ENCODE measurements at regions not wholly inside any gene's neighbourhood (a gene's known extent, or its start where the extent isn't known, plus 50 kb on each side); places are given as distances from the start of the nearest gene placed in this dataset.

DNA sequence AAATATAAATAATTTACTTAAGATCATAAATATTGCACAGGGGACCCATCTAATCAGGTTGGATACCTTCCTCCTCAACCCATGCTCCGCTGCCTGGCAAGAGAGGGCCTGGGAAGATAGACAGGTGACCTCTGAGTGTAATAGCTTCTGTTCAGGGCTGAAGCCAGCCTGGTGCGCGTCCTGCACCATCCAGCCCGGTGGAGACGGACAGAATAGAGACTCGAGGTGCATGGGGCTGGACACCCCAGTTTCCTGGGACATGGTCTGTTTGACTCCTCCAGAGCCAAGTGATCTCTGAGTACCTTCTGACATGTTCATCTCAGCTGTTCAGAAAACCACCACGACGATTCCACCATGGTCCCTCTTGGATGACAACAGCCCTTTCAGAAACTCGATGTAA, 209.3 kb upstream of the MYT1L start:
- TF ChIP-seq MYC (IDR thresholded peaks at IDR 0.05; ENCODE audit: insufficient read depth, insufficient read length, insufficient replicate concordance, low read length, severe bottlenecking) (no peak), CHD2 (IDR thresholded peaks at IDR 0.05; ENCODE audit: borderline replicate concordance, low read depth, low read length) (no peak), RAD21 (IDR thresholded peaks at IDR 0.05; ENCODE audit: insufficient read depth, low read depth, low read length) (no peak), JUND (IDR thresholded peaks at IDR 0.05; ENCODE audit: low read depth, low read length) (no peak), CBX3 (IDR thresholded peaks at IDR 0.05; ENCODE audit: borderline replicate concordance, low read depth) (no peak)
- TF ChIP-seq, protein P1, sequence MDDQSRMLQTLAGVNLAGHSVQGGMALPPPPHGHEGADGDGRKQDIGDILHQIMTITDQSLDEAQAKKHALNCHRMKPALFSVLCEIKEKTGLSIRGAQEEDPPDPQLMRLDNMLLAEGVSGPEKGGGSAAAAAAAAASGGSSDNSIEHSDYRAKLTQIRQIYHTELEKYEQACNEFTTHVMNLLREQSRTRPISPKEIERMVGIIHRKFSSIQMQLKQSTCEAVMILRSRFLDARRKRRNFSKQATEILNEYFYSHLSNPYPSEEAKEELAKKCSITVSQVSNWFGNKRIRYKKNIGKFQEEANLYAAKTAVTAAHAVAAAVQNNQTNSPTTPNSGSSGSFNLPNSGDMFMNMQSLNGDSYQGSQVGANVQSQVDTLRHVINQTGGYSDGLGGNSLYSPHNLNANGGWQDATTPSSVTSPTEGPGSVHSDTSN (IDR thresholded peaks at IDR 0.05; ENCODE audit: insufficient replicate concordance, low read depth, low read length) = no peak
- TF ChIP-seq, protein P2, sequence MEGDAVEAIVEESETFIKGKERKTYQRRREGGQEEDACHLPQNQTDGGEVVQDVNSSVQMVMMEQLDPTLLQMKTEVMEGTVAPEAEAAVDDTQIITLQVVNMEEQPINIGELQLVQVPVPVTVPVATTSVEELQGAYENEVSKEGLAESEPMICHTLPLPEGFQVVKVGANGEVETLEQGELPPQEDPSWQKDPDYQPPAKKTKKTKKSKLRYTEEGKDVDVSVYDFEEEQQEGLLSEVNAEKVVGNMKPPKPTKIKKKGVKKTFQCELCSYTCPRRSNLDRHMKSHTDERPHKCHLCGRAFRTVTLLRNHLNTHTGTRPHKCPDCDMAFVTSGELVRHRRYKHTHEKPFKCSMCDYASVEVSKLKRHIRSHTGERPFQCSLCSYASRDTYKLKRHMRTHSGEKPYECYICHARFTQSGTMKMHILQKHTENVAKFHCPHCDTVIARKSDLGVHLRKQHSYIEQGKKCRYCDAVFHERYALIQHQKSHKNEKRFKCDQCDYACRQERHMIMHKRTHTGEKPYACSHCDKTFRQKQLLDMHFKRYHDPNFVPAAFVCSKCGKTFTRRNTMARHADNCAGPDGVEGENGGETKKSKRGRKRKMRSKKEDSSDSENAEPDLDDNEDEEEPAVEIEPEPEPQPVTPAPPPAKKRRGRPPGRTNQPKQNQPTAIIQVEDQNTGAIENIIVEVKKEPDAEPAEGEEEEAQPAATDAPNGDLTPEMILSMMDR (IDR thresholded peaks at IDR 0.05 in 2 of 3, conservative IDR thresholded peaks at IDR 0.05 in 1 of 3; ENCODE audit: control insufficient read depth in 2 of 3, extremely low read depth in 1 of 3, insufficient read depth in 1 of 3, low read depth in 3 of 3, low read length in 3 of 3) = no peak
- TF ChIP-seq, protein P3, sequence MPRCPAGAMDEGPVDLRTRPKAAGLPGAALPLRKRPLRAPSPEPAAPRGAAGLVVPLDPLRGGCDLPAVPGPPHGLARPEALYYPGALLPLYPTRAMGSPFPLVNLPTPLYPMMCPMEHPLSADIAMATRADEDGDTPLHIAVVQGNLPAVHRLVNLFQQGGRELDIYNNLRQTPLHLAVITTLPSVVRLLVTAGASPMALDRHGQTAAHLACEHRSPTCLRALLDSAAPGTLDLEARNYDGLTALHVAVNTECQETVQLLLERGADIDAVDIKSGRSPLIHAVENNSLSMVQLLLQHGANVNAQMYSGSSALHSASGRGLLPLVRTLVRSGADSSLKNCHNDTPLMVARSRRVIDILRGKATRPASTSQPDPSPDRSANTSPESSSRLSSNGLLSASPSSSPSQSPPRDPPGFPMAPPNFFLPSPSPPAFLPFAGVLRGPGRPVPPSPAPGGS (IDR thresholded peaks at IDR 0.05; ENCODE audit: borderline replicate concordance, insufficient read depth, low read depth, low read length, poor library complexity, severe bottlenecking) = no peak
- TF ChIP-seq, protein P4, sequence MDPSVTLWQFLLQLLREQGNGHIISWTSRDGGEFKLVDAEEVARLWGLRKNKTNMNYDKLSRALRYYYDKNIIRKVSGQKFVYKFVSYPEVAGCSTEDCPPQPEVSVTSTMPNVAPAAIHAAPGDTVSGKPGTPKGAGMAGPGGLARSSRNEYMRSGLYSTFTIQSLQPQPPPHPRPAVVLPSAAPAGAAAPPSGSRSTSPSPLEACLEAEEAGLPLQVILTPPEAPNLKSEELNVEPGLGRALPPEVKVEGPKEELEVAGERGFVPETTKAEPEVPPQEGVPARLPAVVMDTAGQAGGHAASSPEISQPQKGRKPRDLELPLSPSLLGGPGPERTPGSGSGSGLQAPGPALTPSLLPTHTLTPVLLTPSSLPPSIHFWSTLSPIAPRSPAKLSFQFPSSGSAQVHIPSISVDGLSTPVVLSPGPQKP (IDR thresholded peaks at IDR 0.05; ENCODE audit: low read depth, low read length) = no peak
- TF ChIP-seq, protein P5, sequence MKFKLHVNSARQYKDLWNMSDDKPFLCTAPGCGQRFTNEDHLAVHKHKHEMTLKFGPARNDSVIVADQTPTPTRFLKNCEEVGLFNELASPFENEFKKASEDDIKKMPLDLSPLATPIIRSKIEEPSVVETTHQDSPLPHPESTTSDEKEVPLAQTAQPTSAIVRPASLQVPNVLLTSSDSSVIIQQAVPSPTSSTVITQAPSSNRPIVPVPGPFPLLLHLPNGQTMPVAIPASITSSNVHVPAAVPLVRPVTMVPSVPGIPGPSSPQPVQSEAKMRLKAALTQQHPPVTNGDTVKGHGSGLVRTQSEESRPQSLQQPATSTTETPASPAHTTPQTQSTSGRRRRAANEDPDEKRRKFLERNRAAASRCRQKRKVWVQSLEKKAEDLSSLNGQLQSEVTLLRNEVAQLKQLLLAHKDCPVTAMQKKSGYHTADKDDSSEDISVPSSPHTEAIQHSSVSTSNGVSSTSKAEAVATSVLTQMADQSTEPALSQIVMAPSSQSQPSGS (IDR thresholded peaks at IDR 0.05; ENCODE audit: low read length) = no peak
- TF ChIP-seq, protein P6, sequence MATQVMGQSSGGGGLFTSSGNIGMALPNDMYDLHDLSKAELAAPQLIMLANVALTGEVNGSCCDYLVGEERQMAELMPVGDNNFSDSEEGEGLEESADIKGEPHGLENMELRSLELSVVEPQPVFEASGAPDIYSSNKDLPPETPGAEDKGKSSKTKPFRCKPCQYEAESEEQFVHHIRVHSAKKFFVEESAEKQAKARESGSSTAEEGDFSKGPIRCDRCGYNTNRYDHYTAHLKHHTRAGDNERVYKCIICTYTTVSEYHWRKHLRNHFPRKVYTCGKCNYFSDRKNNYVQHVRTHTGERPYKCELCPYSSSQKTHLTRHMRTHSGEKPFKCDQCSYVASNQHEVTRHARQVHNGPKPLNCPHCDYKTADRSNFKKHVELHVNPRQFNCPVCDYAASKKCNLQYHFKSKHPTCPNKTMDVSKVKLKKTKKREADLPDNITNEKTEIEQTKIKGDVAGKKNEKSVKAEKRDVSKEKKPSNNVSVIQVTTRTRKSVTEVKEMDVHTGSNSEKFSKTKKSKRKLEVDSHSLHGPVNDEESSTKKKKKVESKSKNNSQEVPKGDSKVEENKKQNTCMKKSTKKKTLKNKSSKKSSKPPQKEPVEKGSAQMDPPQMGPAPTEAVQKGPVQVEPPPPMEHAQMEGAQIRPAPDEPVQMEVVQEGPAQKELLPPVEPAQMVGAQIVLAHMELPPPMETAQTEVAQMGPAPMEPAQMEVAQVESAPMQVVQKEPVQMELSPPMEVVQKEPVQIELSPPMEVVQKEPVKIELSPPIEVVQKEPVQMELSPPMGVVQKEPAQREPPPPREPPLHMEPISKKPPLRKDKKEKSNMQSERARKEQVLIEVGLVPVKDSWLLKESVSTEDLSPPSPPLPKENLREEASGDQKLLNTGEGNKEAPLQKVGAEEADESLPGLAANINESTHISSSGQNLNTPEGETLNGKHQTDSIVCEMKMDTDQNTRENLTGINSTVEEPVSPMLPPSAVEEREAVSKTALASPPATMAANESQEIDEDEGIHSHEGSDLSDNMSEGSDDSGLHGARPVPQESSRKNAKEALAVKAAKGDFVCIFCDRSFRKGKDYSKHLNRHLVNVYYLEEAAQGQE (IDR thresholded peaks at IDR 0.05; ENCODE audit: low read depth, low read length) = no peak
- TF ChIP-seq, protein P7, sequence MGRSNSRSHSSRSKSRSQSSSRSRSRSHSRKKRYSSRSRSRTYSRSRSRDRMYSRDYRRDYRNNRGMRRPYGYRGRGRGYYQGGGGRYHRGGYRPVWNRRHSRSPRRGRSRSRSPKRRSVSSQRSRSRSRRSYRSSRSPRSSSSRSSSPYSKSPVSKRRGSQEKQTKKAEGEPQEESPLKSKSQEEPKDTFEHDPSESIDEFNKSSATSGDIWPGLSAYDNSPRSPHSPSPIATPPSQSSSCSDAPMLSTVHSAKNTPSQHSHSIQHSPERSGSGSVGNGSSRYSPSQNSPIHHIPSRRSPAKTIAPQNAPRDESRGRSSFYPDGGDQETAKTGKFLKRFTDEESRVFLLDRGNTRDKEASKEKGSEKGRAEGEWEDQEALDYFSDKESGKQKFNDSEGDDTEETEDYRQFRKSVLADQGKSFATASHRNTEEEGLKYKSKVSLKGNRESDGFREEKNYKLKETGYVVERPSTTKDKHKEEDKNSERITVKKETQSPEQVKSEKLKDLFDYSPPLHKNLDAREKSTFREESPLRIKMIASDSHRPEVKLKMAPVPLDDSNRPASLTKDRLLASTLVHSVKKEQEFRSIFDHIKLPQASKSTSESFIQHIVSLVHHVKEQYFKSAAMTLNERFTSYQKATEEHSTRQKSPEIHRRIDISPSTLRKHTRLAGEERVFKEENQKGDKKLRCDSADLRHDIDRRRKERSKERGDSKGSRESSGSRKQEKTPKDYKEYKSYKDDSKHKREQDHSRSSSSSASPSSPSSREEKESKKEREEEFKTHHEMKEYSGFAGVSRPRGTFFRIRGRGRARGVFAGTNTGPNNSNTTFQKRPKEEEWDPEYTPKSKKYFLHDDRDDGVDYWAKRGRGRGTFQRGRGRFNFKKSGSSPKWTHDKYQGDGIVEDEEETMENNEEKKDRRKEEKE (IDR thresholded peaks at IDR 0.05) = no peak

Measured in GM12878 (cell line).